HEK293T (cell line): ENCODE measurements at regions not wholly inside any gene's neighbourhood (a gene's known extent, or its start where the extent isn't known, plus 50 kb on each side); places are given as distances from the start of the nearest gene placed in this dataset.

Experiments
- CTCF ChIA-PET: fragments of 350-600 bp; formaldehyde crosslinking; extraction: SDS; loops from one replicate; lab custom pipeline; 2021; ENCODE audit warnings: antibody characterized with exemption, inconsistent platforms; lab: Yijun Ruan, JAX
- POLR2A ChIA-PET: fragments of 350-600 bp; formaldehyde crosslinking; extraction: SDS; loops from one replicate; lab custom pipeline; 2020; ENCODE audit warnings: antibody characterized with exemption, inconsistent platforms; lab: Yijun Ruan, JAX
- DNase-seq: peaks from one replicate; pipeline ENCODE4 v3.0.0; 2012; ENCODE audit warnings: mixed read lengths; ENCODE audit errors: extremely low spot score
- ARNT ChIP-seq: fragments of 450-650 bp; IDR thresholded peaks from 2 replicates; pipeline ENCODE4 v1.6.1; 2017; ENCODE audit warnings: mild to moderate bottlenecking
- BHLHE40 ChIP-seq: fragments of 450-650 bp; IDR thresholded peaks from 2 replicates; pipeline ENCODE4 v1.6.1; 2016; ENCODE audit warnings: mild to moderate bottlenecking, moderate library complexity, borderline replicate concordance
- CTBP1 ChIP-seq: fragments of 450-650 bp; IDR thresholded peaks from 2 replicates; pipeline ENCODE4 v1.6.1; 2016; ENCODE audit warnings: borderline replicate concordance
- ELF4 ChIP-seq: fragments of 450-650 bp; IDR thresholded peaks from 2 replicates; pipeline ENCODE4 v1.6.1; 2017; ENCODE audit warnings: antibody characterized with exemption
- FOXA1 ChIP-seq: fragments of 450-650 bp; IDR thresholded peaks from 2 replicates; pipeline ENCODE4 v1.6.1; 2016; ENCODE audit warnings: mild to moderate bottlenecking
- FOXK2 ChIP-seq: fragments of 450-650 bp; IDR thresholded peaks from 2 replicates; pipeline ENCODE4 v1.6.1; 2016; ENCODE audit warnings: mild to moderate bottlenecking
- FOXM1 ChIP-seq: fragments of 450-650 bp; IDR thresholded peaks from 2 replicates; pipeline ENCODE4 v1.6.1; 2017; ENCODE audit warnings: mild to moderate bottlenecking, borderline replicate concordance
- HDGF ChIP-seq: fragments of 450-650 bp; IDR thresholded peaks from 2 replicates; pipeline ENCODE4 v1.6.1; 2017; ENCODE audit warnings: antibody characterized with exemption, borderline replicate concordance
- L3MBTL2 ChIP-seq: fragments of 450-650 bp; conservative IDR thresholded peaks from 2 replicates; pipeline ENCODE4 v1.6.1; 2016; ENCODE audit warnings: mild to moderate bottlenecking
- LEF1 ChIP-seq: fragments of 450-650 bp; IDR thresholded peaks from 2 replicates; pipeline ENCODE4 v1.6.1; 2017; ENCODE audit warnings: mild to moderate bottlenecking, borderline replicate concordance
- NFRKB ChIP-seq: fragments of 450-650 bp; IDR thresholded peaks from 2 replicates; pipeline ENCODE4 v1.6.1; 2016; ENCODE audit warnings: mild to moderate bottlenecking, moderate library complexity
- SP1 ChIP-seq: fragments of 450-650 bp; IDR thresholded peaks from 2 replicates; pipeline ENCODE4 v1.6.1; 2017
- SUZ12 ChIP-seq: fragments of 450-650 bp; IDR thresholded peaks from 2 replicates; pipeline ENCODE4 v1.6.1; 2016; ENCODE audit warnings: mild to moderate bottlenecking
- TARDBP ChIP-seq: fragments of 450-650 bp; IDR thresholded peaks from 2 replicates; pipeline ENCODE4 v1.6.1; 2016
- ZNF384 ChIP-seq: fragments of 450-650 bp; IDR thresholded peaks from 2 replicates; pipeline ENCODE4 v1.6.1; 2016
- TF ChIP-seq, protein P1 (sequence below): fragments of 450-650 bp; IDR thresholded peaks from 2 replicates; pipeline ENCODE4 v1.6.1; 2016

DNA sequence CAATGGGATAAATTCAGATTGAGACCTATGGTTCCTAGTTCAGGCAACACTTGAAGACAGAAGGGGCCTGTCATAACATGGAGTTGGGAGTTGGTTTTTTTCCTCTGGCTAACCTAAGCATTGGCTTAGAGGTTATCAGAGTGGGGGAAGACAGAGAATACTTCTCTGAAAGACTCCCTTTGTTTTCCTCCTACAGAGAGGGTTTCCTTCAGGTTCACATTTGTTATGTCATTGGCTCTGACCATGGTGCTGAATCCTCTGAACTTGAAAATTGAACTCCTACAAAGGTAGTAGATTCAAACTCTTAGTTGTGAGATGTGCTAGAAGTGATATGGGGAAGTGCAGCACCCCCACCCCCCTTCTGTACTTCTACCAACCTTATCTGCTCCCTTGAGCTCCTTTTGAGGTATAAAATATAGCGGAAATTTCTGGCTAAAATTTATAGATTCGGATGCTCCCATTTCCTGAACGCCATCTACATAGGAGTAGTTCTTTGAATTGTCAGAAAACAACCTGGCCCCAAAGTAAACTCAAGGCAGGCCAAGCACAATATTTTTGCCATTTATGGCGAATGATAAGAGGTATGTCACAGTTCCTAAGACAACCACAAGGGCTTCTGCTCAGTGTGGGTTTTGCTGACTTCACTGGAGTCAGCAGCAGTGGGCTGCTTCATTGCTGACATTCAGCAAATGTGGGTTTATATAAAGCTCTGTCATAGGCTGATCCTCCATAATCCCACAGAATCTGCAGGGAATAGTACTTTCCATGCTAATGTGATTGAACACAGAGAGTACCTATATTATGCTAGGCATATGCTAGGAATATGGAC, 131.6 kb upstream of the KLF14 start:
- ChIA-PET POLR2A (interaction anchor here (0.6 kb wide), 1 partner anchor 10 kb away, joined by 4 read pairs; no protein-coding TSS in a partner anchor), CTCF (interaction anchor here (1.0 kb wide), 1 partner anchor 9 kb away, joined by 3 read pairs; no protein-coding TSS in a partner anchor)
- DNase-seq: no peak
- TF ChIP-seq FOXM1: no peak
- no peak for TF ChIP-seq NFRKB
- TF ChIP-seq ZNF384: no peak
- TF ChIP-seq L3MBTL2: no peak
- no peak for TF ChIP-seq FOXK2
- no peak for TF ChIP-seq SUZ12
- TF ChIP-seq ELF4: no peak
- TF ChIP-seq BHLHE40: no peak
- TF ChIP-seq TARDBP: no peak
- no peak for TF ChIP-seq ARNT
- no peak for TF ChIP-seq LEF1
- no peak for TF ChIP-seq SP1
- no peak for TF ChIP-seq FOXA1
- TF ChIP-seq HDGF: no peak
- TF ChIP-seq, protein P1, sequence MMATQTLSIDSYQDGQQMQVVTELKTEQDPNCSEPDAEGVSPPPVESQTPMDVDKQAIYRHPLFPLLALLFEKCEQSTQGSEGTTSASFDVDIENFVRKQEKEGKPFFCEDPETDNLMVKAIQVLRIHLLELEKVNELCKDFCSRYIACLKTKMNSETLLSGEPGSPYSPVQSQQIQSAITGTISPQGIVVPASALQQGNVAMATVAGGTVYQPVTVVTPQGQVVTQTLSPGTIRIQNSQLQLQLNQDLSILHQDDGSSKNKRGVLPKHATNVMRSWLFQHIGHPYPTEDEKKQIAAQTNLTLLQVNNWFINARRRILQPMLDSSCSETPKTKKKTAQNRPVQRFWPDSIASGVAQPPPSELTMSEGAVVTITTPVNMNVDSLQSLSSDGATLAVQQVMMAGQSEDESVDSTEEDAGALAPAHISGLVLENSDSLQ: no peak
- TF ChIP-seq CTBP1: no peak

GRCh38 chr7:130867039-130867438, 133.0 kb upstream of the KLF14 start:
- no peak for DNase-seq
- TF ChIP-seq L3MBTL2: no peak
- TF ChIP-seq CTBP1: no peak
- no peak for TF ChIP-seq SUZ12
- TF ChIP-seq LEF1: no peak
- TF ChIP-seq HDGF: no peak
- TF ChIP-seq FOXA1: no peak
- TF ChIP-seq SP1: no peak
- TF ChIP-seq NFRKB: no peak
- no peak for TF ChIP-seq ARNT
- CTCF ChIA-PET: interaction anchor here (1.0 kb wide), 1 partner anchor 8 kb away, joined by 3 read pairs; no protein-coding TSS in a partner anchor
- POLR2A ChIA-PET: no interaction called here

GRCh38 chr7:130867581-130868136, 133.7 kb upstream of the KLF14 start:
- DNase-seq: no peak
- CTCF ChIA-PET: no interaction called here
- TF ChIP-seq FOXM1 (no peak), TARDBP (no peak), NFRKB (no peak), LEF1 (no peak)
- POLR2A ChIA-PET: no interaction called here

DNA sequence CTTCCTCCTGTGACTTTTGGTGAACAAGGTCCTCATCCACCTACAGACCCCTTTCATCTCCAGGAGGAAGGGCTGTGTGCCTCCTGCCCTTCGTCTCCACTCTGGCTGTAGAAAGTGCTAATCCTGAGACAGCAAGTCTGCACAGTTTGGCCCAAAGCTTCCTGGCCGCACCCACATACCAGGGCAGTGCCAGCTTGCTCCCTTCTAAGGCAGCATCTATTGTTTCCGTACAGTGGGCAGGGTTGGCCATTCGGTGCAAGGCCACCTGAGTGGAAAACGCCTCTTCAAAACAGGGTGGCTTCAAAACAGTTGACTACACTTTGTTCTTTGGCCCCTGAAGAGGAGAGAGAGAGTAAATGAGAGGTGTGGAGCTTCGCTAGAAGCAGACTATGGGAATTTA, 134.1 kb upstream of the KLF14 start:
- ChIA-PET CTCF (no interaction called here), POLR2A (no interaction called here)
- no peak for TF ChIP-seq FOXK2
- TF ChIP-seq ARNT: no peak
- no peak for TF ChIP-seq BHLHE40
- TF ChIP-seq ELF4: no peak
- TF ChIP-seq CTBP1: no peak
- no peak for TF ChIP-seq SP1
- DNase-seq: no peak

DNA sequence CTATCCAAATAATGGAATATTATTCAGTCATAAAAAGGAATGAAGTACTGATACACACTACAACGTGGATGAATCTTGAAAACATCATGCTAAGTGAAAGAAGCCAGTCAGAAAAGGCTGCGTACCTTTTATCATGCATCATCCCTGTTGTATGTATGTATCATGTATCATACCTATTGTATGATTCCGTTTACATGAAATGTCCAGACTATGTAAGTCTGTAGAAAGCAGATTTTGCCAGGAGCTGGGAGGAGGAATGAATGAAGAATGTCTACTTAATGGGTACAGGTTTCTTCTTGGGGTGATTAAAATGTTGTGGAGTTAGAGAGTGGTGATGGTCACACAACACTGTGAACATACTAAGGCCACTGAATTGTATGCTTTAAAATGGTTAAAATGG, 135.9 kb upstream of the KLF14 start:
- DNase-seq: no peak
- CTCF ChIA-PET: no interaction called here
- TF ChIP-seq CTBP1: no peak
- TF ChIP-seq TARDBP: no peak
- TF ChIP-seq FOXA1: no peak
- POLR2A ChIA-PET: no interaction called here

- no peak for DNase-seq
- no peak for TF ChIP-seq LEF1
- no peak for TF ChIP-seq SUZ12
- no peak for TF ChIP-seq ARNT
- TF ChIP-seq ZNF384: no peak
- TF ChIP-seq NFRKB: no peak
- TF ChIP-seq, protein P1: no peak
- ChIA-PET POLR2A (no interaction called here), CTCF (interaction anchor here (1.1 to 1.3 kb wide), 2 partner anchors 21 to 195 kb away, joined by 3 to 4 read pairs; no protein-coding TSS in a partner anchor)
Observed at GRCh38 chr7:130872341-130872740, 138.3 kb upstream of the KLF14 start.

- TF ChIP-seq FOXA1 (no peak), FOXK2 (no peak), NFRKB (no peak)
- ChIA-PET POLR2A (no interaction called here), CTCF (interaction anchor here (1.1 to 1.3 kb wide), 2 partner anchors 20 to 194 kb away, joined by 3 to 4 read pairs; no protein-coding TSS in a partner anchor)
- no peak for DNase-seq
Observed at GRCh38 chr7:130872756-130873448, 138.9 kb upstream of the KLF14 start.
